ENCODE measurements at regions not wholly inside any gene's neighbourhood (a gene's known extent, or its start where the extent isn't known, plus 50 kb on each side); places are given as distances from the start of the nearest gene placed in this dataset.

DNA sequence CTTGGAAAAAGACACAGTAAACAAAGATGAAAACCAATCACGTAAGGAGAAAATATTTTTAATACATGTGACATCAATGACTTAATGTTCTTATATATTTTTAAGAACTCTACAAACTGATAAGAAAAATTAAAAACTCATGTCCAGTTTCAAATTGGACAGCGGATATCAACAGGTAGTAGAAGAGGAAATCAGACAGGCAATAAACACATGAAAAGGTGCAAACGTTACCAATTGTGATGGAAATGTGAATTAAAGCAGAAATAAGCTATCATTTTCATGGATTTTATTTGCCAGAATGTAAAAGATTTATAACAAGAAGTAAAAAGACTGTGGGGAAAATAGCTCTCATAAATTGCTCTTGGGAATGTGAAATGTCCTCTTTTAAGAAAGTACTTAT, 382.3 kb downstream of the DLEU7 start:
- no peak overlapping the region for H3K27ac ChIP-seq
- no peak for DNase-seq
- H3K4me1 ChIP-seq, result no peaks in the 10 kb centered on the region
- no peaks in the 10 kb centered on the region for H3K27me3 ChIP-seq
- H3K9me3 ChIP-seq, result no peaks in the 10 kb centered on the region
- no peaks in the 10 kb centered on the region for H3K36me3 ChIP-seq
- intact Hi-C loops (cut with DNase I; ENCODE audit: low total_unique reads), result no loop called here
- WGBS, 5 donors, result 82 to 91% (median 89%) methylated on average over 3 of the region's 3 CpGs
- no peak overlapping the region for H3K4me3 ChIP-seq
- TF ChIP-seq POLR2AphosphoS5 (IDR thresholded peaks at IDR 0.05), result no peak
- no peak for TF ChIP-seq EP300 (IDR thresholded peaks at IDR 0.05)
- TF ChIP-seq POLR2A (IDR thresholded peaks at IDR 0.05), result no peak

DNA sequence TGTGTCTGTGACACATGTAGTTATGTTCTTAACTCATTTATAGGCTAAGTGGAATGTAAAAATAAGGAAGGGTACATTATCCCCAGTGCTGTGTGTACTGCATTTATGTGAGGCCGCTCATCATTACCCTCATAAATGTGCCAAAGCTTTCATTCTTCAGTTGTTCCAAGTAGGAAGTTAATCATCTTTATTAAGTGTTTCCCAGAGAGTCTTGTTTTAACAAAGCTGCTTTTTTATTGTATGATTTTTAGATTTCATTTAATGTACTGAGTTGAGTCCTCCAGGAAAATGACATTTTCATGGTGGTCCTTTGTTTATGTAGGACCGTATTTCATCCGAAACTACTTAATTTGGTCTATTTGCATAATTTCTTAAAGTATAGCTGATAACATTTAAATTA, 379.8 kb downstream of the DLEU7 start:
- Histone ChIP-seq H3K4me1 (no peaks in the 10 kb centered on the region), H3K9me3 (no peaks in the 10 kb centered on the region), H3K36me3 (no peaks in the 10 kb centered on the region), H3K4me3 (no peak overlapping the region), H3K27me3 (no peaks in the 10 kb centered on the region), H3K27ac (no peak overlapping the region)
- WGBS, 5 donors, result 90 to 96% (median 93%) methylated on average over 3 of the region's 3 CpGs
- DNase-seq, result no peak
- intact Hi-C loops (cut with DNase I; ENCODE audit: low total_unique reads), result no loop called here
- TF ChIP-seq POLR2A (IDR thresholded peaks at IDR 0.05) (no peak), POLR2AphosphoS5 (IDR thresholded peaks at IDR 0.05) (no peak), EP300 (IDR thresholded peaks at IDR 0.05) (no peak)
- TF ChIP-seq, protein P1, sequence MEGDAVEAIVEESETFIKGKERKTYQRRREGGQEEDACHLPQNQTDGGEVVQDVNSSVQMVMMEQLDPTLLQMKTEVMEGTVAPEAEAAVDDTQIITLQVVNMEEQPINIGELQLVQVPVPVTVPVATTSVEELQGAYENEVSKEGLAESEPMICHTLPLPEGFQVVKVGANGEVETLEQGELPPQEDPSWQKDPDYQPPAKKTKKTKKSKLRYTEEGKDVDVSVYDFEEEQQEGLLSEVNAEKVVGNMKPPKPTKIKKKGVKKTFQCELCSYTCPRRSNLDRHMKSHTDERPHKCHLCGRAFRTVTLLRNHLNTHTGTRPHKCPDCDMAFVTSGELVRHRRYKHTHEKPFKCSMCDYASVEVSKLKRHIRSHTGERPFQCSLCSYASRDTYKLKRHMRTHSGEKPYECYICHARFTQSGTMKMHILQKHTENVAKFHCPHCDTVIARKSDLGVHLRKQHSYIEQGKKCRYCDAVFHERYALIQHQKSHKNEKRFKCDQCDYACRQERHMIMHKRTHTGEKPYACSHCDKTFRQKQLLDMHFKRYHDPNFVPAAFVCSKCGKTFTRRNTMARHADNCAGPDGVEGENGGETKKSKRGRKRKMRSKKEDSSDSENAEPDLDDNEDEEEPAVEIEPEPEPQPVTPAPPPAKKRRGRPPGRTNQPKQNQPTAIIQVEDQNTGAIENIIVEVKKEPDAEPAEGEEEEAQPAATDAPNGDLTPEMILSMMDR (IDR thresholded peaks at IDR 0.05), result no peak

DNA sequence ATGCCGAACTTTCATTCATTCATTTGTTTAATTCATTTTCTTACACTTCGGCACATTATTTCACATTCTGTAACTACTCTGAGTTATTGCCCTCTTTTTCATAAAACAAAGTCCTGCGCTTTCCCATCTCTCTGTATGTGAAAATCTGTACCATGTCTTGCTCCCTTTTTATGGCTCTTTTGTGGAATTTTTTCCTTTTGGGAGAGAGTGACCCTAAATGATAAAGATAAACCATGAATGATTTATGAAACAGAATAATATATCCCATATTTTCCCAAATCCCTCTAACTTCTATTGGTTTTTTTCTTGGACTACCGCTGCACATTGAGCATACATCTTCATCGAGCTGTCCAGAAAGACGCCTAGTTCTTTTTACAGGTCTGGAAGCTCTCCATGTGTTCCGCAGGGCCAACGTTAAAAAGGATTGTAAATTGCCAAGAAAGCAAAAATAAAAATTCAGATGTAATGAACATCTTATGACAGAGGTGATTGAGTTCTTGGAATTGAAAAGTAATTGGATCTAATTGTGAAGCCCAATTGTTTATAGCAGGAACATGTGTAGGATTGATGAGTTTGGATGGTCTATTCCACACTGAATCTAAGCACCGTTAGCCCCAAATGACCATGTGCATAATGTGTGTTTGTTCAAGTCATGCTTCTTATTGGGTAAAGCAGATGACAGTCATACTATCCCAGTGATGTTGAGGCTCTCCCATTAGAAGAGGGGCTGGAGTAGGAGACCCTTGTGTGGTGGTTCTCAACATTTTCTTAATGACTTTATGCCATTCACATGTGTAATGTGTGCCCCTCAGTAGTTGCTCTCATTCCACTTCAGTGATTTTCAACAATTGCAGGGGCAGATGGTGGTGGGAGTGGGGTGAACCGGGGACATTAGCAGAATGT, 378.9 kb downstream of the DLEU7 start:
- Histone ChIP-seq H3K4me1 (no peaks in the 10 kb centered on the region), H3K36me3 (no peaks in the 10 kb centered on the region), H3K27ac (no peak overlapping the region), H3K9me3 (no peaks in the 10 kb centered on the region), H3K27me3 (no peaks in the 10 kb centered on the region), H3K4me3 (no peak overlapping the region)
- intact Hi-C loops (cut with DNase I; ENCODE audit: low total_unique reads), result no loop called here
- TF ChIP-seq, protein P1 (IDR thresholded peaks at IDR 0.05), result no peak
- TF ChIP-seq POLR2A (IDR thresholded peaks at IDR 0.05) (no peak), POLR2AphosphoS5 (IDR thresholded peaks at IDR 0.05) (no peak), EP300 (IDR thresholded peaks at IDR 0.05) (no peak)
- DNase-seq, result no peak
- 81 to 94% (median 90%) methylated on average over 10 of the region's 10 CpGs for WGBS, 5 donors

DNA sequence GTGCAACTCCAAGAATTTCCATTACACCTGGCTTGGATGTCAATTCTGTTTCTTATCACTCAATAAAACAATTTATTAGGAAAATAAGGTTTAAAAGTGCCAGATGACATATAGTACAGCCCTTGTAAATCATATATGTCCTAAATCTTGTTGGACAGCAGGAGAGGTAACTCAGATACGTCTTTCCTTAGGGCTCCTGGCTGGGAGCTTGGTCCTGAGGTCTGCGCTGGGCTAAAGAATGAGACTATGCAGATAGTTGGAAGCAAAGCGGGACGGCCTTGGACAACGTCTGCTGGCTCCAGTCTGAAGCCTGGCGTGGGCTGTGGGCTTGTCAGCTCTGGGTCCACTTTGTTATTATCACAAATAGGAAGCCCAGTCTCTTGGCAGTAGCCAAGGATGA, 377.0 kb downstream of the DLEU7 start:
- H3K4me3 ChIP-seq, result no peak overlapping the region

More for the DNA sequence above, 377.0 kb downstream of the DLEU7 start:
- intact Hi-C loops (cut with DNase I; ENCODE audit: low total_unique reads), result no loop called here
- no peak for TF ChIP-seq POLR2AphosphoS5 (IDR thresholded peaks at IDR 0.05)
- TF ChIP-seq, protein P1 (IDR thresholded peaks at IDR 0.05), result no peak
- no peak for TF ChIP-seq POLR2A (IDR thresholded peaks at IDR 0.05)
- TF ChIP-seq EP300 (IDR thresholded peaks at IDR 0.05), result no peak
- Histone ChIP-seq H3K9me3 (no peaks in the 10 kb centered on the region), H3K36me3 (no peaks in the 10 kb centered on the region), H3K4me1 (no peaks in the 10 kb centered on the region), H3K27ac (no peak overlapping the region), H3K27me3 (no peaks in the 10 kb centered on the region)
- no peak for DNase-seq
- WGBS, 5 donors, result 93 to 95% (median 94%) methylated on average over 6 of the region's 6 CpGs
